Right cardiac atrium (tissue), 5 donors: ENCODE measurements at regions not wholly inside any gene's neighbourhood (a gene's known extent, or its start where the extent isn't known, plus 50 kb on each side); places are given as distances from the start of the nearest gene placed in this dataset.

Experiments
- ATAC-seq, 2 donors: fragments of 200-7000 bp; cut with Tn5 transposase; one replicate each; pipeline versions ENCODE4 v1.8.0 to v1.9.1; 2020; ENCODE audit warnings: moderate library complexity in 2 of 2, mild to moderate bottlenecking in 1 of 2
- DNase-seq, 3 donors: peaks; one replicate each; pipeline ENCODE4 v3.0.0-alpha.2; 2020
- H3K27ac ChIP-seq: one replicate; pipeline ENCODE4 v1.5.1; 2013; ENCODE audit warnings: mild to moderate bottlenecking, low read length, control low read depth, moderate library complexity
- H3K27me3 ChIP-seq: one replicate; pipeline ENCODE4 v1.6.1; 2013; ENCODE audit not compliant: control insufficient read depth, insufficient read depth
- H3K4me1 ChIP-seq: one replicate; pipeline ENCODE4 v1.6.1; 2013; ENCODE audit warnings: low read length; ENCODE audit not compliant: control insufficient read depth, insufficient read depth
- H3K4me3 ChIP-seq: one replicate; pipeline ENCODE4 v1.5.1; 2013; ENCODE audit warnings: low read length, control low read depth
- H3K9me3 ChIP-seq: one replicate; pipeline ENCODE4 v1.6.1; 2013; ENCODE audit warnings: low read length; ENCODE audit not compliant: control insufficient read depth
- WGBS: extraction: QIAGEN DNeasy Blood & Tissue Kit; methylation state at CpG from one replicate; pipeline ENCODE4 v1.1.7; 2013; 5-methylcytosine and 5-hydroxymethylcytosine counted together
- intact Hi-C, 4 donors: fragments of 100-400 bp; cut with DNase I; formaldehyde crosslinking; loops; one replicate each; pipeline versions ENCODE4 v1.11.0 to v1.14.0; 2022 to 2023
- donor health status: healthy with polysubstance abuse.
- donor health status: DM: no; HTN: yes; CAD: no.
- donor health status: DM: no; HTN: no; CAD: no.
- donor health status: DM: no; HTN: yes; CAD: no; lungs with severe emphysema.
- donor health status: DM: yes; HTN: yes; CAD: no.

DNA sequence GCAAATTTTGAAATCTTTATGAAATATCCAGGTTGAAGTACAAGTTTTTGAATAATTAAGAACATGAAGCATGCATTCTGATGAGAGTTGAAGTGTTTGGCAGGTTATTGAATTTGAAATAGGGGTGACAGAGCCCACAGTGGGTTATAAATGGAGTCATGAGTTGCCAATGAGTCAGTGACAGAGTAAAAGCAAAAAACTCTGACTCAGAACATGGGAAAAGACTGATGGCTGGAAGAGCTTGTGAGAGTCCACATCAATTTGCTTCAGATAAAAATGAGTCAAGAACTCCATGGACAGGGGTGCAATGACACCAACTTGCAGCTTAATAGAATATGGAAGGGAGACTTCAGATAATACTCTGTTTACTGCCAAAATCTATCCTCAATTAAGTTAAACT is 105.3 kb downstream of the SLC6A15 start:
- Histone ChIP-seq H3K4me1 (no peaks in the 10 kb centered on the region), H3K27me3 (no peaks in the 10 kb centered on the region), H3K4me3 (no peak overlapping the region), H3K9me3 (no peaks in the 10 kb centered on the region), H3K27ac (no peak overlapping the region)
- intact Hi-C loops, result no loop called here
- ATAC-seq (no peak), DNase-seq (no peak)

DNA sequence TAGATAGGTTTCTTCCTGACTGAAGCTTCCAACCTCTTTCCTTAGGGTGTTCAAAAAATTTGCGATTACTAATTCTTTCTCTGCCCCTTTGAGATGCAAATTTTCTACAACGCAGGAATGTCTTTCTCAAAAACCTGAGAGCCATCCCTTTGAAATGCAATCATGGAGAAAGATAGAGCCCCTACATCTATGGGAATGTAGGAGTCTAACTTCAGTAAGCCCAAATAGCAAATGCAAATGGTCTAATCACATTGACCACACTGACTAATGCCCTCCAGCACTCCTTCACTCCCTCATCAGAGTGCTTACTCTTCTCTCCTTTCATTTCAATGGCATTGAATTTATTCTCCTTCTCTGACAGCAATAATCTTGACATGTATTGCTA is 107.1 kb downstream of the SLC6A15 start:
- intact Hi-C loops, result no loop called here
- WGBS, result 46% methylated on average over 2 of the region's 2 CpGs
- no peak for ATAC-seq

DNA sequence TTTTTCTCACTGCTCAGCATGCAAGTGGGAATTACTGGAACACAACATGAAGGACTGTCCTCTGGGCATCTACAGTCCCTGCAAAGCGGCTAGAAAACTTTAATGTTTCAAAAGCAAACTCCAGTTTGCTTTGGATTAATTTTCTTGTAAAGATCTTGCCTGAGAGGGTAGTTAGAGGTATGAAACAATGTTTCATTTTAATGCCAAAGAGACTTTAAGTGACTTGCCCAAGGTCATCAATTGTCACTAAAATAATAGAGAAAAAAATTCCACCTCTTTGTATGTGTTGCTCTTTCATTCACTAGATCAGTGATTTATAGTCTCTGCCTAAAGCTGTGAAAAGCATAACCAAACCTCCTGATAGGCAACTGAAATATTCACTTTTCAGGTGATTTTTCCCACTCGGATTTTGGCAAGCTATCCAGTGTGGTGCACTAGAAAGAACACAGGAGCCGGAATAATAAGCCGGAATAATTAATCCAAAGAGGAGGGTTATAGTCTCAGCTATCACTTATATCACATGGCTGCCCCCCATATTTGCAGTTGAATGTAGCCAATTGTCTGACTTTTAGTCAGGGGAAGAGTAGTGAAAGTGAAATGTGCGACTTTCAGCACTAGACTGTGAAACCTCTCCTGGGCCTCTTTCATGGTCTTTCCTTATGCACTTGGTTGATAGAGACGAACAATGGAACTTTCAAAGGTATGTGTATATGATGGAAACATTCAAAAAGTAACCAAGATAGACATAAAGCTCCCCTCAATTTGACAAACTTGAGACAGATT is 107.7 kb downstream of the SLC6A15 start:
- Histone ChIP-seq H3K4me1 (no peaks in the 10 kb centered on the region), H3K27ac (no peak overlapping the region), H3K27me3 (no peaks in the 10 kb centered on the region), H3K9me3 (no peaks in the 10 kb centered on the region), H3K4me3 (no peak overlapping the region)
- intact Hi-C loops, result no loop called here
- ATAC-seq (no peak), DNase-seq (no peak)
- whole genome bisulfite sequencing, result 78% methylated on average over 6 of the region's 6 CpGs

More for the DNA sequence above, 107.1 kb downstream of the SLC6A15 start:
- DNase-seq, result no peak
- H3K27ac ChIP-seq, result no peak overlapping the region
- H3K9me3 ChIP-seq, result no peaks in the 10 kb centered on the region
- H3K4me1 ChIP-seq, result no peaks in the 10 kb centered on the region
- no peaks in the 10 kb centered on the region for H3K27me3 ChIP-seq
- no peak overlapping the region for H3K4me3 ChIP-seq

DNA sequence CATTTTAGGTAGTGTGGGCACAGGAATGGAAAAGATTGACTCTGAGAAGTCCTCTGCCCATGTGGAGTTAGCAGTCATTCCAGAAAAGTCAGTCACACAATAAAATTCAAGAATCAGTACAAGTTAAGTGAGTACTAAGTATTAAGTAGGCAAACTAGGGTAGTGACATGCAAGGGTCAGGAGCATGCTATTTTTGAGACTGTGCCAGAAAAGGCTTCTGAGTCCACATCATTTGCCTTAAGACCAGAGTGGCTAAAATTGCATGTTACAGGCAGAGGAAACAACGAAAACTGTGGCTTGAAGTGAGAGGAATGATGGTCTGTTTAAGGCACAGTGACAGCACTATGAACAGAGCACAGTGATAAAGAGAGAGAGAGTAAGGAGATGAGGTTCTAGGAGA is 108.9 kb downstream of the SLC6A15 start:
- no peak overlapping the region for H3K4me3 ChIP-seq
- no peak overlapping the region for H3K27ac ChIP-seq
- intact Hi-C loops, result no loop called here
- no peaks in the 10 kb centered on the region for H3K9me3 ChIP-seq
- DNase-seq (no peak), ATAC-seq (no peak)
- no peaks in the 10 kb centered on the region for H3K4me1 ChIP-seq
- 36% methylated on average over 1 of the region's 1 CpG for WGBS
- no peaks in the 10 kb centered on the region for H3K27me3 ChIP-seq

DNA sequence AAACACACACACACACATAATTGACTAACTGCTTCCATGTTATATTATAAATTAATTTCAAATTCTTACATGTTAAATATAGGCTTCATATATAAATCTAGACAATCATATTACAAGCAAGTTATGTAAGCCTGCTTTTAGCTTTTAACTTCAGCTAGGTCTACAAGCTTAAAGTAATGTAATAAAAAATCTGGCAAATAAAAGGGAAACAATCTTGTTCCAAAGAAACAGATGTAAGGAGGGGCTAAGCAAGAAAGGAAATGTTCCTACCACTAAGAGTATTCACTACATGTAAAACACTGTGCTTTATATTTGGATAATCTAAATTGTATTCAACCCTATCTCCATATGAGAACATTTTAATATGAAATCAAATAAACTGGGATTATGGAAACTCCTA is 110.4 kb downstream of the SLC6A15 start:
- no peak overlapping the region for H3K27ac ChIP-seq
- no peaks in the 10 kb centered on the region for H3K27me3 ChIP-seq
- H3K4me3 ChIP-seq, result no peak overlapping the region
- intact Hi-C loops, result no loop called here
- ATAC-seq (no peak), DNase-seq (no peak)
- no peaks in the 10 kb centered on the region for H3K9me3 ChIP-seq
- H3K4me1 ChIP-seq, result no peaks in the 10 kb centered on the region

DNA sequence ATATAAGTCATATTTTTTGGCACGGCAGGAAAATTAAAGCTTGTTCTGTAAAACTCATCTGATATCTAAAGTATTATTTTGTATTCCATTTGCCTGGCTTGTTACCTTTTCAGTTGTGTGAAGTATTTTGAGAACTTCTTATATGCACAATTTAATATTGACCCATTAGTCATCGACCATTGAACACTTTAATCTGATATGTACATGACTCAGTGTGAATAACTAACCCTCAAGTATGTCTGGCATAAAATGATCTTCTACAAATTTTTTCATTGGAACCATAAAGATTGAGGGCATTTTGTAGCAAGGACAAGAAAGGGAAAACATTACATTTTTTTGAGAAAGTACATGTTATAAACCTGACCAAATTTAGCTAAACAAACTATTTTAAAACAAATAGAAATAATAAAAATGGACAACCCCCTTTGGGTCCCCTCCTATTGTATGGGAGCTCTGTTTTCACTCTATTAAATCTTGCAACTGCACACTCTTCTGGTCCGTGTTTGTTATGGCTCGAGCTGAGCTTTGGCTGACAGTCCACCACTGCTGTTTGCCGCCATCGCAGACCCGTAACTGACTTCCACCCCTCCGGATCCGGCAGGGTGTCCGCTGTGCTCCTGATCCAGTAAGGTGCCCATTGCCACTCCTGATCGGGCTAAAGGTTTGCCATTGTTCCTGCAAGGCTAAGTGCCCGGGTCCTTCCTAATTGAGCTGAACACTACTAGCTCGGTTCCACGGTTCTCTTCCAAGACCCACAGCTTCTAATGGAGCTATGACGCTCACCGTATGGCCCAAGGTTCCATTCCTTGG is 118.8 kb downstream of the SLC6A15 start:
- DNase-seq, result no peak
- intact Hi-C loops, result no loop called here
- WGBS, result 85% methylated on average over 16 of the region's 16 CpGs

DNA sequence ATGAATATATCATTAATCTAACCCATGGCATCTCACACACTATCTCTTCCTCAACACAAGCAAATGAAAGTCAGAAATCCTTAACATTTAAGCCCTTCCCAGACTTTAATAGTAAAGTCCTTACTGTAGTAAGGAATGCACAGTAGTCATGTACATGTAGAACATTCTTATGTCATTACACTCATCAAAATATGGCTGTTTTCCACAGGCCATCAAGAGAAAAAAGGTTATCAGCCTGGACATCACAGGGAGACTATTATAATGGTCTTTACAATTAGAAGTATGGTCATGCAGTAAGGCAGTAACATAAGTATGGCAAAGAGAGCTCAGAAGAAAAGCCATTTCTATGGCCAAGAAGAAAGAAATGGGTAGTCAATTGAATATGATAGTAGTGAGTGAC is 121.2 kb downstream of the SLC6A15 start:
- no peaks in the 10 kb centered on the region for H3K9me3 ChIP-seq
- ATAC-seq, result no peak

More for the DNA sequence above, 118.8 kb downstream of the SLC6A15 start:
- Histone ChIP-seq H3K9me3 (no peaks in the 10 kb centered on the region), H3K4me3 (no peak overlapping the region), H3K27ac (no peak overlapping the region), H3K4me1 (no peaks in the 10 kb centered on the region), H3K27me3 (no peaks in the 10 kb centered on the region)
- ATAC-seq, result no peak

DNA sequence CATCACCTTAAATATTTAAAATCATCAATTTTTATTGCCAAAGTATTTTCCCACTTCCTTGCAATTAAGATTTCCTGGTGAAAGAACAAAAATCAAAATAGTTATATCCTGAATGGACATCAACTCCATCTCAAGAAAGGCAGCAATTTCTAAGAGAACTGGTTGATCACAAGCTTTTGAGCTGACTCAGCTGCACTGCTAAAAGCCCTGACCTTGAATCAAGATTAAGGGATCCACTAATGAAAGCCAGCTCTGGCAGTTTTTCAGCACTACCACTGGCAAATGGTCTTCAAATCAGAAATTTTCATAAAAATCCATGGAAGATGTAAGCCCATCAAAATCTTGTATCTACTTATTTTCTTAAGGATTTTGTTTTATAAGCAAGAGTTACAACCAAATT is 123.4 kb downstream of the SLC6A15 start:
- Histone ChIP-seq H3K4me3 (no peak overlapping the region), H3K9me3 (no peaks in the 10 kb centered on the region), H3K27ac (no peak overlapping the region), H3K27me3 (no peaks in the 10 kb centered on the region), H3K4me1 (no peaks in the 10 kb centered on the region)
- no peak for DNase-seq
- intact Hi-C loops, result no loop called here
- no peak for ATAC-seq

More for the DNA sequence above, 121.2 kb downstream of the SLC6A15 start:
- intact Hi-C loops, result no loop called here
- H3K4me3 ChIP-seq, result no peak overlapping the region
- H3K27me3 ChIP-seq, result no peaks in the 10 kb centered on the region
- no peak for DNase-seq
- no peaks in the 10 kb centered on the region for H3K4me1 ChIP-seq
- H3K27ac ChIP-seq, result no peak overlapping the region

DNA sequence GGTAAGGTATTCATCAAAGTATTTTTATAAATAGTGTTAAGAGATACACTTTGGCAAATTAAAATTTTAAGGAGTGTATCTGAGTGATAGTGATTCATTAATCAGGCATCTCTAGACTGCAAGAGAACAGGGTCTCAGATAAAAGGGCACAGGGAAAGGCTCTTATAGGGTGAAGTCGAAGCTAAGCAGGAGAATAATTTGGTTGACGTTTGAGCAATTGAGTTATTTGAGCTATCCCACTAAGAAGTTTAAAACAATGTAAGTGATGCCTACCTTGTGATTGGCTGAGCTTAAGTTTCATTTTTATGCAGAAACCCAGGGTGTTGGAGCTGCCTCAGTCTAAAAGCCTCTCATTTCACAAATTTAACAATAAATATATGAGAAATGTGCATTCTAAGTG is 125.3 kb downstream of the SLC6A15 start:
- no peak overlapping the region for H3K27ac ChIP-seq
- intact Hi-C loops, result no loop called here
- H3K4me1 ChIP-seq, result no peaks in the 10 kb centered on the region
- DNase-seq (no peak), ATAC-seq (no peak)
- H3K9me3 ChIP-seq, result no peaks in the 10 kb centered on the region
- H3K27me3 ChIP-seq, result no peaks in the 10 kb centered on the region
- H3K4me3 ChIP-seq, result no peak overlapping the region
- WGBS, result 53% methylated on average over 2 of the region's 2 CpGs

DNA sequence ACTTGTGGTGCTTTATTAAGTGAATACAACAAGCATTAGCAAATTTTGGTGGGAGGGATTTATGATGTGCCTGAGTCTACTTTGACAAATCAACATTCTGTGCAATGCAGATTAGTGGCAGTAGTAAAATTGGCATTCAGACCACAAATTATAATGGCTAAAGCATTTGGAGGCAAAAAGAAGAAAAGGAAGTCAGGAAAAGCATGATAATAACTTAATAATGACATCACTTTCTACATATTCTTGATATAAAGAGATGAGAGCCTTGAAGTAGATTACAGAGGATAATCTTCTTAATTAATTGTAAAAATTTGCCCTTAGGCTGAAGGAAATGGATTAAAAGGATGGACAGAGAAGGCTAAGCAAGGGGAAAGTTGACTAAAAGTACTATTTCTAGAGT is 126.0 kb downstream of the SLC6A15 start:
- no peaks in the 10 kb centered on the region for H3K27me3 ChIP-seq
- H3K27ac ChIP-seq, result no peak overlapping the region
- ATAC-seq (no peak), DNase-seq (no peak)
- intact Hi-C loops, result no loop called here
- H3K9me3 ChIP-seq, result no peaks in the 10 kb centered on the region
- H3K4me1 ChIP-seq, result no peaks in the 10 kb centered on the region
- no peak overlapping the region for H3K4me3 ChIP-seq

DNA sequence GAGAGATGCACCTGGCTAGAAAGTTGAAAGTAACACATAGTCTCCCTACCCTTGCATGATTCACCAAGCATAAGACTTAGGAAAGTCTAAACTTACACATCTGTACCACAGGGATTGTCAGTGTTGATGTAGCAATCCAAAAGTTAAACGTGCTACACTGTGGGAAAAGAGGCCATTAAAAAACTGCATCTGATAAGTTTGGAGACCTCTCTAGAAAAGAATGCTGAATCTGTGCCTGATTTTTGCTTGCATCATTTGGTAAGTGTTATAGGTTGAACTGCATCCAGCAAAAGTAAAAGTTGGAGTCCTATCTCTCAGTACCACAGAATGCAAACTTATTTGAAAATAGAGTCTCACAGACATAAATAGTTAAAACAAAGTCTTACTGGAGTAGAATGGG is 126.6 kb downstream of the SLC6A15 start:
- ATAC-seq, result no peak
- DNase-seq, result no peak
- Histone ChIP-seq H3K27ac (no peak overlapping the region), H3K27me3 (no peaks in the 10 kb centered on the region), H3K4me1 (no peaks in the 10 kb centered on the region), H3K4me3 (no peak overlapping the region), H3K9me3 (no peaks in the 10 kb centered on the region)
- intact Hi-C loops, result no loop called here
- WGBS, result 26% methylated on average over 1 of the region's 1 CpG
